Esophagus (tissue), 2 donors: ENCODE measurements at regions not wholly inside any gene's neighbourhood (a gene's known extent, or its start where the extent isn't known, plus 50 kb on each side); places are given as distances from the start of the nearest gene placed in this dataset.
"Not testable (repeated sequence)": the region's sequence is repeated elsewhere in the genome, so short reads cannot be mapped to it uniquely, and the experiment has no call there.

Source experiments
- H3K27ac ChIP-seq, 2 donors: one replicate each; pipeline ENCODE4 v1.5.1; 2013; ENCODE audit warnings: low read depth in 2 of 2, mild to moderate bottlenecking in 2 of 2, inconsistent platforms in 1 of 2, low read length in 1 of 2, moderate library complexity in 1 of 2
- H3K27me3 ChIP-seq, 2 donors: one replicate each; pipeline ENCODE4 v1.6.1; 2013; ENCODE audit warnings: low read length in 2 of 2, control low read depth in 1 of 2, mild to moderate bottlenecking in 1 of 2; ENCODE audit not compliant: insufficient read depth in 2 of 2, control insufficient read depth in 1 of 2
- H3K36me3 ChIP-seq, 2 donors: one replicate each; pipeline ENCODE4 v1.6.1; 2013; ENCODE audit warnings: low read length in 1 of 2; ENCODE audit not compliant: control insufficient read depth in 2 of 2, insufficient read depth in 2 of 2
- H3K4me1 ChIP-seq, 2 donors: one replicate each; pipeline ENCODE4 v1.6.1; 2013; ENCODE audit warnings: low read length in 1 of 2; ENCODE audit not compliant: control insufficient read depth in 2 of 2, insufficient read depth in 2 of 2
- H3K4me3 ChIP-seq, 2 donors: one replicate each; pipeline ENCODE4 v1.5.1; 2013; ENCODE audit warnings: low read length in 2 of 2, mild to moderate bottlenecking in 2 of 2, low read depth in 1 of 2, moderate library complexity in 1 of 2
- H3K9me3 ChIP-seq, 2 donors: one replicate each; pipeline ENCODE4 v1.6.1; 2013; ENCODE audit warnings: mild to moderate bottlenecking in 2 of 2, low read depth in 1 of 2, low read length in 1 of 2, moderate library complexity in 1 of 2; ENCODE audit not compliant: control insufficient read depth in 2 of 2, insufficient read depth in 1 of 2
- WGBS, 2 donors: extraction: QIAGEN DNeasy Blood & Tissue Kit; methylation state at CpG; one replicate each; pipeline ENCODE4 v1.1.7; 2013; 5-methylcytosine and 5-hydroxymethylcytosine counted together
- donor health status: healthy with polysubstance abuse.
- donor health status: Bipolar disorder and iron deficiency.

- WGBS, 2 donors: 93 to 96% methylated on average over 1 of the region's 1 CpG
- H3K36me3 ChIP-seq: no peaks in the 10 kb centered on the region
- H3K4me1 ChIP-seq: no peaks in the 10 kb centered on the region
- no peak overlapping the region for H3K4me3 ChIP-seq
- H3K9me3 ChIP-seq: peaks cover 6 to 9% of the 10 kb centered on the region in 2 donors
- H3K27ac ChIP-seq: no peak overlapping the region
- H3K27me3 ChIP-seq: no peaks in the 10 kb centered on the region
These were observed 113.2 kb downstream of the TENT5C start for GRCh38 chr1:117719004-117719403.

GRCh38 chr1:117732065-117732797 is 126.4 kb downstream of the TENT5C start:
- WGBS, 2 donors: 85 to 88% methylated on average over 4 of the region's 4 CpGs
- no peaks in the 10 kb centered on the region for H3K9me3 ChIP-seq
- no peak overlapping the region for H3K4me3 ChIP-seq
- H3K27ac ChIP-seq: no peak overlapping the region
- H3K4me1 ChIP-seq: peaks cover 0 to 3% of the 10 kb centered on the region in 2 donors
- no peaks in the 10 kb centered on the region for H3K36me3 ChIP-seq
- no peaks in the 10 kb centered on the region for H3K27me3 ChIP-seq

GRCh38 chr1:117732956-117733355 is 127.1 kb downstream of the TENT5C start:
- no peaks in the 10 kb centered on the region for H3K36me3 ChIP-seq
- no peak overlapping the region for H3K4me3 ChIP-seq
- 90 to 92% methylated on average over 7 of the region's 7 CpGs for WGBS, 2 donors
- no peaks in the 10 kb centered on the region for H3K9me3 ChIP-seq
- no peaks in the 10 kb centered on the region for H3K27me3 ChIP-seq
- no peak overlapping the region for H3K27ac ChIP-seq
- H3K4me1 ChIP-seq: peaks cover 0 to 3% of the 10 kb centered on the region in 2 donors

- Histone ChIP-seq H3K4me3 (no peak overlapping the region), H3K27ac (no peak overlapping the region), H3K27me3 (no peaks in the 10 kb centered on the region), H3K4me1 (peaks cover 0 to 3% of the 10 kb centered on the region in 2 donors), H3K9me3 (no peaks in the 10 kb centered on the region), H3K36me3 (no peaks in the 10 kb centered on the region)
- 61 to 93% methylated on average over 3 of the region's 3 CpGs for WGBS, 2 donors
These were observed 128.6 kb downstream of the TENT5C start for GRCh38 chr1:117734403-117734802.

- no peaks in the 10 kb centered on the region for H3K27me3 ChIP-seq
- no peaks in the 10 kb centered on the region for H3K36me3 ChIP-seq
- 0% methylated on average over 2 of the region's 2 CpGs for WGBS, 2 donors
- H3K27ac ChIP-seq: no peak overlapping the region
- H3K4me1 ChIP-seq: peaks cover 0 to 3% of the 10 kb centered on the region in 2 donors
- H3K4me3 ChIP-seq: peak overlapping the region in 1 of 2 donors; percentile 26
- no peaks in the 10 kb centered on the region for H3K9me3 ChIP-seq
These were observed 129.5 kb downstream of the TENT5C start for GRCh38 chr1:117735045-117735992.

- Histone ChIP-seq H3K9me3 (no peaks in the 10 kb centered on the region), H3K4me1 (peaks cover 0 to under 1% of the 10 kb centered on the region in 2 donors), H3K27ac (no peak overlapping the region), H3K4me3 (no peak overlapping the region), H3K27me3 (no peaks in the 10 kb centered on the region), H3K36me3 (no peaks in the 10 kb centered on the region)
- WGBS, 2 donors: 83 to 96% methylated on average over 1 of the region's 1 CpG
These were observed 133.7 kb downstream of the TENT5C start for GRCh38 chr1:117739504-117739903.

GRCh38 chr1:117740496-117740895 is 134.6 kb downstream of the TENT5C start:
- H3K27me3 ChIP-seq: no peaks in the 10 kb centered on the region
- no peaks in the 10 kb centered on the region for H3K9me3 ChIP-seq
- WGBS, 2 donors: 45 to 64% methylated on average over 3 of the region's 3 CpGs
- no peaks in the 10 kb centered on the region for H3K36me3 ChIP-seq
- H3K27ac ChIP-seq: no peak overlapping the region
- no peaks in the 10 kb centered on the region for H3K4me1 ChIP-seq
- H3K4me3 ChIP-seq: no peak overlapping the region

GRCh38 chr1:117746565-117746964 is 140.7 kb downstream of the TENT5C start:
- not testable (repeated sequence) for H3K9me3 ChIP-seq, H3K36me3 ChIP-seq, H3K4me1 ChIP-seq, H3K27ac ChIP-seq, H3K27me3 ChIP-seq, H3K4me3 ChIP-seq

- no peaks in the 10 kb centered on the region for H3K9me3 ChIP-seq
- H3K4me1 ChIP-seq: no peaks in the 10 kb centered on the region
- H3K27ac ChIP-seq: no peak overlapping the region
- WGBS, 2 donors: 60 to 74% methylated on average over 2 of the region's 2 CpGs
- H3K36me3 ChIP-seq: no peaks in the 10 kb centered on the region
- H3K4me3 ChIP-seq: no peak overlapping the region
- no peaks in the 10 kb centered on the region for H3K27me3 ChIP-seq
These were observed 141.8 kb downstream of the TENT5C start for GRCh38 chr1:117747605-117748004.
